ENCODE measurements at regions not wholly inside any gene's neighbourhood (a gene's known extent, or its start where the extent isn't known, plus 50 kb on each side); places are given as distances from the start of the nearest gene placed in this dataset.

GRCh38 chr2:204234248-204234647 lies 297.7 kb downstream of the ICOS start:
- no peak for TF ChIP-seq CTCF (IDR thresholded peaks at IDR 0.05; ENCODE audit: insufficient read depth, missing control alignments)
- FAIRE-seq (no peak), DNase-seq (ENCODE audit: insufficient read length, low spot score) (no peak)

- no peak for TF ChIP-seq CTCF (IDR thresholded peaks at IDR 0.05; ENCODE audit: insufficient read depth, missing control alignments)
- DNase-seq (ENCODE audit: insufficient read length, low spot score) (no peak), FAIRE-seq (no peak)
Measured at GRCh38 chr2:204234879-204235278, 298.3 kb downstream of the ICOS start.

GRCh38 chr2:204237416-204237815 lies 300.9 kb downstream of the ICOS start:
- DNase-seq (ENCODE audit: insufficient read length, low spot score) (no peak), FAIRE-seq (no peak)
- TF ChIP-seq CTCF (IDR thresholded peaks at IDR 0.05; ENCODE audit: insufficient read depth, missing control alignments): no peak

GRCh38 chr2:204239411-204240165 lies 303.0 kb downstream of the ICOS start:
- DNase-seq (ENCODE audit: insufficient read length, low spot score): no peak
- no peak for FAIRE-seq
- no peak for TF ChIP-seq CTCF (IDR thresholded peaks at IDR 0.05; ENCODE audit: insufficient read depth, missing control alignments)

- TF ChIP-seq CTCF (IDR thresholded peaks at IDR 0.05; ENCODE audit: insufficient read depth, missing control alignments): no peak
- FAIRE-seq (no peak), DNase-seq (ENCODE audit: insufficient read length, low spot score) (no peak)
Measured at GRCh38 chr2:204240961-204241360, 304.3 kb upstream of the PARD3B start.

- TF ChIP-seq CTCF (IDR thresholded peaks at IDR 0.05; ENCODE audit: insufficient read depth, missing control alignments): no peak
- DNase-seq (ENCODE audit: insufficient read length, low spot score) (no peak), FAIRE-seq (no peak)
Measured at GRCh38 chr2:204249437-204249836, 295.8 kb upstream of the PARD3B start.

- FAIRE-seq (no peak), DNase-seq (ENCODE audit: insufficient read length, low spot score) (no peak)
- TF ChIP-seq CTCF (IDR thresholded peaks at IDR 0.05; ENCODE audit: insufficient read depth, missing control alignments): no peak
Measured at GRCh38 chr2:204250692-204251091, 294.6 kb upstream of the PARD3B start.
